ENCODE measurements at regions not wholly inside any gene's neighbourhood (a gene's known extent, or its start where the extent isn't known, plus 50 kb on each side); places are given as distances from the start of the nearest gene placed in this dataset.

GRCh38 chr16:59593194-59593661 lies 859.1 kb upstream of the GOT2 start:
- TF ChIP-seq CTCF (IDR thresholded peaks at IDR 0.05) (no peak), POLR2A (IDR thresholded peaks at IDR 0.05) (no peak)

Measured in lower leg skin (tissue), 3 donors.